HG02938 (cell line): ENCODE measurements at regions not wholly inside any gene's neighbourhood (a gene's known extent, or its start where the extent isn't known, plus 50 kb on each side); places are given as distances from the start of the nearest gene placed in this dataset.
"Not testable (repeated sequence)": the region's sequence is repeated elsewhere in the genome, so short reads cannot be mapped to it uniquely, and the experiment has no call there.

ENCODE experiments used
- ATAC-seq: cut with Tn5 transposase; IDR thresholded peaks from one replicate; pipeline ENCODE4 v1.9.1; 2021; ENCODE audit warnings: mild to moderate bottlenecking, moderate library complexity; ENCODE audit not compliant: unreplicated experiment

- ATAC-seq = no peak
Observed at GRCh38 chr15:26037369-26037768, 174.2 kb upstream of the ATP10A start.

- ATAC-seq = no peak
Observed at GRCh38 chr15:26033493-26033892, 170.4 kb upstream of the ATP10A start.

DNA sequence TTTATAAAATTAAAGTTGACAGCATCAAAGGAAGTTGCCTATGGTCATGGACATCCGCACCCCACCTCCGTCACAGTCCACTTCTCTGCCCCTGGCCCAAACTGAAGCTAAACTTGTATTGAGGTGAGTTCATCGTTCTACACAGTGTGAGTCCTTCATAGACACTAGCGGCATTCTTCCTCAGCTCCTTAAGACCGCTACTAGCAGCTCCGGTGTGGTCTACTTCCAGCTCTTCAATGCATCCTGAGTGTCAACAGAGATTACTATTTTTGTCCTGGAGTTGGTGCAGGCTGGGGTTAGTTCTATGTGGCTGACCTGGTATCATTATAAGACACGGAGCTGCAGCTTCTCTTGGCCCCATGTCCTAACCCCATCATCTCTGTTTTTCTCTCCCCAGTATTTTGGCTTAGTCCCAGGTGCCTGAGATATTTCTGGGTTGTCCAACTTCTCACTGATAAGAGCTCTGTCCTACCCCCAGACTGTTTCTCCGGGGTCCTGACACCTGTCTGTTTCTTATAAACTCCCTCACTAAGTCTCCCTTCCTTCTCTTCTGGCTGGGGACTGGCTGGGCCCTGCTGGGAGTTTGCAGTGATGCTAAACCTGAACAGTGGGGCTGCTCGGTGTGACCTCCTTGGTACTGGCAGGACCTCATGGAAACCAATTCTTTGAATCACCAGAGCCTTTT lies 169.2 kb upstream of the ATP10A start:
- ATAC-seq = no peak

DNA sequence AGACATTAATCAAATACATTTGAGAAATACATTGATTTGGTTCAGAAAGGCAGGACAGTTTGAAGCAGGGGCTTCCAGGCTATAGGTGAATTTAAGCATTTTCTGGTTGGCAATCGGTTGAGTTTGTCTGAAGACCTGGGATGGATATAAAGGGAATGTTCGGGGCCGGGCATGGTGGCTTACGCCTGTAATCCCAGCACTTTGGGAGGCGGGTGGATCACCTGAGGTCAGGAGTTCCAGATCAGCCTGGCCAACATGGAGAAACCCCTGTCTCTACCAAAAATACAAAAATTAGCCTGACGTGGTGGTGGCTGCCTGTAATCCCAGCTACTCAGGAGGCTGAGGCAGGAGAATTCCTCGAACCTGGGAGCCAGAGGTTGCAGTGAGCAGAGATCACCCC lies 166.5 kb upstream of the ATP10A start:
- ATAC-seq = not testable (repeated sequence)

DNA sequence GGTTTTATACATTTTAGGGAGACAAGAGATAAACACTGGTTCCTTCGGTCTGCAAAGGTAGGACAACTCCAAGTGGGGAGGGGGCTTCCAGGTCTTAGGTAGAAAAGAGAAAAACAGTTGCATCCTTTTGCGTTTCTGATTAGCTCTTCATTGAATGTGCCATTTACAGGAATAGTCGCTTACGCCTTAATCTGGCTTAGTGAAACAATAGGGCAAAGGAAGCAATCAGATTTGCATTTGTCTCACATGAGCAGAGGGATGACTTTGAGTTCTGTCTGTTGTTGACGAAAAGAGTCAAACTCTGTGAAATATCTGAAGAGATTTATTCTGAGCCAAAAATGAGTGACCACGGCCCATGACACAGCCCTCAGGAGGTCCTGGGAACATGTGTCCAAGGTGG lies 166.0 kb upstream of the ATP10A start:
- no peak for ATAC-seq

DNA sequence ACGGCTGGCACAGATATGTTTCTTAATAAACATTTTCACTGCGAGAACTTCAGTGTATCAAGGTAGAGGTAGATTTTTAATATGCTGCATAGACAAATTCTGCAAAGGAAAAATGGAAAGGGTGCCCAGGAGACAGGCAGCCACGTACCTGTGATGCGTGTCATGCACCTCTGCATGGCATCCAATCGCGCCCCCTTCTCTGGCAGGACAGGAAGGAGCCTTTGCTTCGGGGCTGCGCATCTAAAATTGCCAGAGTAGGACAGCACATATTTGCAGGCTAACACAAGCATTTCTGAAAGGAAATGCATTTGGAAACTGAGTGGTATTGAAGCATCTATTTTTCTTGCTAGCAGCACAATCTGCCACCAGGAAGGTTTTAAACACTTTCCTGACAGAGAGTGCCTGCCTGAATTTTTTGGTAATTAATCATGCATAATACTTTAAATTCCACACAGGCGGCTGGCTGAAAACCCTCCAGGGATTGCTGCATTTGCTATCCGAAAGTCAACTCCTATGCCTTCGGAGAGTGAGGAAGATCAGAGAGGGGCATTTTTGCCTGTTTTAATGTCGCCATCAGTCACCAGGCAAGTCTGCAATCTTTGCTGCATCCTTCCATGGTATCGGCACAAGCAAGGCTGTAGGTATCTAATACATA lies 165.1 kb upstream of the ATP10A start:
- no peak for ATAC-seq

- ATAC-seq = not testable (repeated sequence)
Observed at GRCh38 chr15:26026671-26027070, 163.5 kb upstream of the ATP10A start.

DNA sequence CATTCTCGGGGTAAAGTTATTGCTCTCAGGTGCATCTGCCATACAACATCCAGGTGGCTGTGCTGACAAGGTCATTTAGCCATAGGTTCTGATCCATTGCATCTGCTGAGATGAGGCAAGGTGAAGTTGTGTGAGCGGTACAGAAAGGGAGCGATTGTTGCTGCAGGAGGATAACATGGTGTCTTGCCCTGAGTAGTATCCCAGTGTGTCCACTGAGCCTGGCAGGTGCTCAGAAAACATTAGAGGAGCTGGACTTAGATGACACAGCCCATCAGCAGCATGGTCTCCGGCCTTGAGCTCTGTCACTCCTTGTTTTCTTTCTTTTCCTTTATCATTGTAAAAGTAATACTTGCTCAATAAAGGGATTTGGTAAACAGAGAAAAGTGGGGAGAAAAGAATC lies 161.1 kb upstream of the ATP10A start:
- no peak for ATAC-seq

- ATAC-seq = no peak
Observed at GRCh38 chr15:26023691-26024090, 160.6 kb upstream of the ATP10A start.

DNA sequence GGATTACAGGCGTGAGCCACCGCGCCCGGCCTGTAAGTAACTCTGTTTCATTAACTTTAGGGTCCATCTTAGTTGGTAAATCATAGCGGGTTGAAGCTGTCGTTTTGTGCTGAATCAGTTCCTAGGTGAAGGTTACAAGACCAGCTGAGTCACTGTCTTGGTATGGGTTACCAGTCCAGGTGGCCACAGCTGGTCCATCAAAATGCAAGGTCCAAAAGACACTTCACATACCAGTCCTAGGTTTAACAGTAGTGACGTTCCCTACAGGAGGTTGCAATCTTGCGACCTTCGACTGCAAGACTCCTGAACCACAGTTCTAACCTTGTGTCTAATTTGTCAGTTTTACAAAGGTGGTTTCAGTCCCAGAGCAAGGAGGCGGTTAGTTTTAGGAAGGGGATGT lies 160.1 kb upstream of the ATP10A start:
- no peak for ATAC-seq

GRCh38 chr15:26020871-26021270 lies 157.7 kb upstream of the ATP10A start:
- no peak for ATAC-seq

GRCh38 chr15:26017665-26018064 lies 154.5 kb upstream of the ATP10A start:
- ATAC-seq = no peak

DNA sequence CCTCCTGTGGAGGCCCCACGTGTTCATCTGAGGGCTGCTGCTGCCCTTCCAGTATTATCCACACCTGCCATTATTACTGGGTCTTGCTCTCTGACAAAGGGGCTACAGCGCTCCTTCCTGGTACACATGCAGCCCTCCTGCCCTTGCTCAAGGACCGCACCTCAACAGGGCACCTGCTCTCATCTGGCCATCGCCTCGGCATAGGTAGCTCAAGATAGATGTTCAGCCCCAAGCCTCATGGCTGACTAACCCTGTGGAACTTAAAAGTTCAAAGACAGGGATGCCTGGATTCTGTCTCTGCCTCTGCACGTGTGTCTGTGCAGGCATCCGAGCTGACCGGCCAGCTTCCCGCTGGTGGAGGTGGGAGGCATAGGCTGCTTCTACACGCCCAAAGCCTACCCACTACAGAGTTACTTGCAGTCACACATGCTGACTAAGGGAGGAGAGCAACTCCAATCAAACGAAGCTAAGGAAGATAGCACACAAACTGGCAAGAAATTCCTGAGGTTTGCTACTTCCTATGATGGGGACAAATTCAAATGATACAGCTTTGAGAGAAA lies 152.5 kb upstream of the ATP10A start:
- ATAC-seq = no peak

DNA sequence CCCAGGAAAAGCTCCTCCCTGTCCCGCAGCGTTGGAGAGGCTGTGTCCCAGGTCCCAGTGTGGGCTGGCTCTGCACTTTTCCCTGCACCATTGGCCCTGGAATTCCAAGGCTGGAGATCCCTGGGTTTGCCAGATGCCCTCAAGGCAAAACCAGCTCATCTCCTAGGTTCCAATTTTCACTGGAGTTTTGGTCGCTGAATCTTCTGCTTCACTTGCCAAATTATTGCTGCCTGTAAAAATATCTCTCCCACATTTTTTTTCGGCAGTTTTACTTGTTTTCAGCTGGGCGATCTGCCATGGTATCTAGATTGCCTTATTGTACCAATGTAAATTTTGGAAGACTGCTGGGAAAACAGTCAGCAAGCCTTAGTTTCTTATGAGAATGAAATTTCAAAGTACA lies 150.9 kb upstream of the ATP10A start:
- no peak for ATAC-seq

GRCh38 chr15:26011916-26012315 lies 148.8 kb upstream of the ATP10A start:
- ATAC-seq = no peak

DNA sequence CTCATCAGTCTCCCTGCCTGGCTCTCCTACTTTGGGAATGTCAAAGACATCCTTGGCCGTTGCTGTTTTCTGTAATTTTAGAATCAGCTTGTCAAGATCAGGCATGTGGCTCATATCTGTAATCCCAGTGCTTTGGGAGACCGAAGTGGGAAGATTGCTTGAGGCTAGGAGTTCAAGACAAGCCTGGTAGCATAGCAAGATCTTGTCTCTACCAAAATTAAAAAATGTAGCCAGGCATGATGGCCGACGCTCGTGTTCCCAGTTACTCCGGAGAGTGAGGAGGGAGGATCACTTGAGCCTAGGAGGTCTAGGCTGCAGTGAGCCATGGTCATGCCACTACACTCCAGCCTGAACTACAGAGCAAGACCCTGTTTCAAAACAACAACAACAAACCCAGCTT lies 144.0 kb upstream of the ATP10A start:
- no peak for ATAC-seq

DNA sequence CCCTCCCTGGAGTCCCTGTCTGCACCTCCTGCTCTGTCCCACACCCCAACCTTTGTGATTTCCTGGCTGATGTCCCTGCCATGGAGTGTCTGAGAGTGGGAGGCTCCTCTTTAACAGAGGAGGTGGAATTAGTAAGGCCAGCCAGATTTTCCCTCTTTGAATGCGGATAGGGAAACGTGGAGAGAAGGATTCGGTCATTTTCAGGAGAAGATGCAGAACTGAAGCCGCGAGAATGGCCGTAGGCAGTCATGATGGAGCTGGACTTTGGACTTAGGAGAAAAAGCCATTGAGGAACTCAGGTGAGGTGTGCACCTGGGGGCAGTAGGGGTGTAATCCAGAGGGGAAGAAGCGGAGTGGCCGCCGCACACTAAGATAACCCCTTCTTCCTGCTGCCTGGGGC lies 138.1 kb upstream of the ATP10A start:
- ATAC-seq = no peak

DNA sequence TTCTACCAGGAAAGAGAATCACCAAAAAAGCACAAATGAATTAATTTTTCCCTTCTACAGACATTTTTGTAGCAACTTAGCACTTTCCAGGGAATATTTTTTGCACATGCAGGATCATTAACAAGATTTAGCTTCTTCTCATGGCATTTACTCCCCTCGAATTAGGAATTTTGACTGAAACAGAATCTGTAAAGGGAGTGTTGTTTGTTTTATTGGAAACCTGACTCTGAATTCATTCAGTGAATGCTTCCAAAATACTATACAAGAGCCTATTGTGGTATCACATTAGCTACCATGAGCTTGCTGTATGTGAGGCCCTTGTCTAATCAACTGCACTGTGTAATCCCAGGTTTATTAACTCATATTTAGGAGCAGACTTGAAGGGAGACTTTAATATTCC lies 130.4 kb upstream of the ATP10A start:
- no peak for ATAC-seq

DNA sequence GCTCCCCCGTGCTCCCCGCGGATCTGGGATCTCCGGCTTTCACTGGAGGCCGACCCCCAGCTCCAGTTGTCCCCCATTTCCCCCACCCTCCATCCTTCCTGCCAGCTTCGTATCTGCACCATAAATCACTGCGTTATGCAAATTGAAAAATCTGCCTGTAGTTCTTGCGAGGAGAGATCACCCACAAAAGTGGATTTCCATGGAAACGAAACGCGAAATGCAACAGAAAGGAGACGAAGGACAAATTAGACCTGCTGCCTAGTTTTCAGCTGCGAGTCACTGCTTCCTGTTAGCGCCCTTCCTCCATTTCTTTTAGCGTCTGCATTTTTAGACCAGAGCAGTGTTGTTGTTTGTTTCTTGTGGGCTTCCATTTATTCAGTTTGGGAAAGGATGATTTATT lies 127.1 kb upstream of the ATP10A start:
- no peak for ATAC-seq

DNA sequence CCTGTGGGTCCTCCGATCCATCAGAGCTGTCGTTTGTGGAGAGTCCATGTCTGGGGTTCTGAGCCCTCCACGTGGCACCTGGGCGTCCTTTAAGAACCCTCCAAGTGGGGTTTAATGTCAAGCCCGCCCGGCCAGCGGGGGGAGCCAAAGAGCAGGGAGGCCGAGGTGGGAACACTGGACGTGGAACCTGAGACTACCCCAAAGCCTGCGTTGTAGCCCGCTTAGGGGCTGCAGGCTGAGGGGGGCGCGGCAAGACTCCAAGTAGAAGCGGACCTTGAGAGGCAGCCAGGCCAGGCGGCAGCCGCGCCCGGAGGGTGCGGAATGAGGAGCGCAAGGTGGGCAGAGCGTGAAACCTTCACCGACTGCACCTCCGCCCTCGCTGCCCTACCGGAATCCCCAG lies 126.2 kb upstream of the ATP10A start:
- ATAC-seq = no peak

DNA sequence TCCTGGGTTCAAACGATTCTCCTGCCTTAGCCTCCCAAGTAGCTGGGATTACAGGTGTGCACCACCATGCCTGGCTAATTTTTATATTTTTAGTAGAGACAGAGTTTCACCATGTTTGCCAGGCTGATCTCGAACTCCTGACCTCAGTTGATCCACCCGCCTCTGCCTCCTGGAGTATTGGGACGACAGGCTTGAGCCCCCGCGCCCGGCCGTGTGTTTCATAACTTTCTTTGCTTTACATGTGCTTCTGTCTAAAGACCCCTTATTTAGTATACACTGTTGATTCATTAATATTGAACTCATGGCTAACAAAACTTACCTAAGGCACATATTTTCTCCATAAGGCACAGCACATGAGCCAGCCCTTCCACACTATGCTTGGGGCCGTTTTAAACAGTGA lies 125.6 kb upstream of the ATP10A start:
- not testable (repeated sequence) for ATAC-seq

GRCh38 chr15:25987638-25988037 lies 124.5 kb upstream of the ATP10A start:
- no peak for ATAC-seq

GRCh38 chr15:25985165-25985564 lies 122.0 kb upstream of the ATP10A start:
- no peak for ATAC-seq
